GM21737 (cell line): ENCODE measurements at regions not wholly inside any gene's neighbourhood (a gene's known extent, or its start where the extent isn't known, plus 50 kb on each side); places are given as distances from the start of the nearest gene placed in this dataset.
A peak's percentile ranks its signal among the peaks of the same experiment; 100 is the strongest.
"Not testable (repeated sequence)": the region's sequence is repeated elsewhere in the genome, so short reads cannot be mapped to it uniquely, and the experiment has no call there.

Experiments
- ATAC-seq: cut with Tn5 transposase; IDR thresholded peaks from one replicate; pipeline ENCODE4 v1.9.1; 2021; ENCODE audit warnings: mild to moderate bottlenecking, moderate library complexity; ENCODE audit not compliant: unreplicated experiment

DNA sequence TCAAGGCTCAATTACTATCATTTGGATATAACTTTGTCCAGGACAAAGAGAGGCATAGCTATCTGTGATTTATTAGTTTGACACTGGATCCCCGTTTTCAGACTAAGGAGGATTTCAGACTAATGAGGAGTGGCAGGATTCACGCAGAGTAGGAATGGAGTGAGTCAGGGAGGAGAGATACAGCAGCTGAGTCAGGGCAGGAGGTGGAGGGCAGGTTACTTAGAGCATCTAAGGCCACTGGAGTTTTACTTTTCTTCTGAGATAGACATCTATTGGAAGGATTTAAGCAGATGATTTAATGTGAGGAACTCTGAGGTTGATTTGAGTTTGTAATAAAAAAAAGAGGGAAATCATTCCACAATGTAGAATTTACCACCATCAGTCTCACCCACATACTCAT, 110.6 kb downstream of the RPIA start:
- ATAC-seq = not testable (repeated sequence)

GRCh38 chr2:88807237-88807962, 115.9 kb downstream of the RPIA start:
- no peak for ATAC-seq

DNA sequence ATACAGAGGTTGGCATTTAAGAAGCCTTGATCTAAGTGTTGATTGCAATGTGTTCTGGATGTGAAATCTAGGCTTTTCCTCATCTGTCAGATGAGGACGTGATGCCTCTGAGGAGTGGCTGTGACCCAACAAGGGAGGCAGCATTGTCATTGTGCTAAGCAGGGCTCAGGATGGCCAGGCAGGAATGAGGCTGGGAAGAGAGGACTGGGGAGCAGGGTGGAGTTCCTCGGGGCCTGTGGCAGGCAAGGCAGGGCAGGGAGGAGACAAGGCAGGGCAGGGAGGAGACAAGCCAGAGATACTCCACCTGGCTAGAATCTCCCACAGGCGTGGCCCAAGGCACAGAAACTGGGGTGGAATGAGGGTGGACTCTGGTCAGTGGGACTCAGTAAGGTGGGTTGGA, 116.6 kb downstream of the RPIA start:
- ATAC-seq = no peak

DNA sequence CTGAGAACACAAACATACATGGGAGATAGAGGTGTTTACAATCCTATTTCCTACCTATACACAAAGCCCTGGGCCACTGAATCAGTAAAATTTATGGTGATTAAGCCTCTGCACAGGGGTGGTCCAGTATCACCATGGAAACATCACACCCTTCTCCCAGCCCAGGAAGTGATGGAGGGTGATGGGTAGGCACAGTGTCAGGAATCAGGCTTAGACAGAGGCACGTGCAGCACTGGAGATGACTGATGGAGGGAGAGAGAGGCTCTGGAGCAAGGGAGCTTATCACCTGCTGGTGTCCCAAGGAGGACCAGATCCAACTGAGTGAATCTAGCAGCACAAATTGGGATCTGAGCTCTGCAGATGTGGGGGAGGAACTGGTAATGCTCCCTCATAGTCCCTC, 117.2 kb downstream of the RPIA start:
- no peak for ATAC-seq

DNA sequence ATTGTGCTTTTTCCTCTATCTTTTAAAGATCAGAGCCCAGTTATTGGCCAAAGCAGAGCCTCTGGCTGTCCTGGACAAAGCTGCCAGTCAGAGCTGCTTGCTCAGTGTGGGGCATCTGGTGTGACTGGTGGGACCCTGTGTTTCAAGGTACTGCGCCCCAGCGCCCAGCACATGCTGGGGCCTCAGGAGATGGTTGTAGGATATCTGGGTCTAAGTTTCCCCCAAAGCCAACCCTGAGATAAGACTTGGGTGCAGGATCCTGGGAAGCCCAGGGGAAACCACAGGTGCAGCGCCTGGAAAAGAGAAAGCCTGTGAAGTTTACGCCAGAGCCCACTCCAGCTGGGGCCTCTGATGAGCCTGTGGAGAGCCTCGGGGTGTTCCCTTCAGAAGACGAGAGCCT, 117.7 kb downstream of the RPIA start:
- no peak for ATAC-seq

- peak; percentile 65 for ATAC-seq
These were observed 118.5 kb downstream of the RPIA start for GRCh38 chr2:88810017-88810416.

- no peak for ATAC-seq
These were observed 119.0 kb downstream of the RPIA start for GRCh38 chr2:88810488-88810887.

DNA sequence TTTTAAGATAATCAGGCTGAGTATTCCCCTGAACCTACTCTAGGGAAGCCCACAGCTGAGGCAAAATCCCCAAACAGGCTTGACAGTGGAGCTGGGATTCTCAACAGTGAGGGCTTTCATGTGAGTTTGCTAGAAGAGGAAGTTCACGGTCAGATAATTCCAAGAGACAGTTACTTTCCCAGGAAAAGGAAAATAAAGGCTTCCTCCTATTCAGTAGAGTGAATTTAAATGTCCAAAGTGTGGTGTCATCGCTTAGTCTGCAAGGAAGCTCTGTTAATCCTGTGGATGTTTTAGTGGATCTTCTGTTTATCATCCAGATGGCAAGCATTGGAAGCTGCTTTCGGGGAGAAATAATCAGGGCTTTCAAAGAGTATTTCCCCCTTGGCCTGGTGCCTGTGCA, 119.8 kb downstream of the RPIA start:
- ATAC-seq = no peak

GRCh38 chr2:88811681-88812080, 120.2 kb downstream of the RPIA start:
- ATAC-seq = no peak

DNA sequence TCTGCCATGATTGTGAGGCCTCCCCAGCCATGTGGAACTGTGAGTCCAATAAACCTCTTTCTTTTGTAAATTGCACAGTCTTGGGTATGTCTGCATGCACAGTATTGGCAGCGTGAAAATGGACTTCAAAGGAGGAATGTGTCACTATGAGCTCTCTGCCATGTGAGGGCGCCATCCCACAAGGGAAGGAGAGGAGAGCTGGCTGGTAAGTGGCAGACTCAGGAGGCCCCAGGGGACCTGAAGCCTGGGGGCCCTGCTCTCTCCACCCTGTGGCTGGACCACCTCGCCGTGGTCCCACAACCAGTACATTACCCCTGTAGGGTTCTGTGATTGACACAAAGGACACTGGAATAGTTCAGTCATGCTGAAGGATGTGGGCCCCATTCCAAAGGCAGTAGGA, 122.1 kb downstream of the RPIA start:
- ATAC-seq = no peak

DNA sequence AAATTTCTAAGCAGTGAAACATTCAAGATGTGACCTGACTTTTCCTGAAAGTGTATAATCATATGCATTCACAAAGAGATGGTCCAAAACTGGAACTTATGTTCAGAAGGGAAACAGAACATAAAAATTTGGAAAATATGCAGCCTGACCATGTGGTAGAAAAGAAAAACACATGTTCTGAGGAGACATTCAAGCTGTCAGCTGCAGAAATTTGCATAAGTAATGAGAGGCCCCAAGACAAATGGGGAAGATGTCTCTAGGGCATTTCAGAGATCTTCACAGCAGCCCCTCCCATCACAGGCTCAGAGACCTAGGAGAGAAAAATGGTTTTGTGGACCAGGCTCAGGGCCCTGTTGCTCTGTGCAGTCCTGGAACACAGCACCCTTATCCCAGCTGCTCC, 123.8 kb downstream of the RPIA start:
- no peak for ATAC-seq

DNA sequence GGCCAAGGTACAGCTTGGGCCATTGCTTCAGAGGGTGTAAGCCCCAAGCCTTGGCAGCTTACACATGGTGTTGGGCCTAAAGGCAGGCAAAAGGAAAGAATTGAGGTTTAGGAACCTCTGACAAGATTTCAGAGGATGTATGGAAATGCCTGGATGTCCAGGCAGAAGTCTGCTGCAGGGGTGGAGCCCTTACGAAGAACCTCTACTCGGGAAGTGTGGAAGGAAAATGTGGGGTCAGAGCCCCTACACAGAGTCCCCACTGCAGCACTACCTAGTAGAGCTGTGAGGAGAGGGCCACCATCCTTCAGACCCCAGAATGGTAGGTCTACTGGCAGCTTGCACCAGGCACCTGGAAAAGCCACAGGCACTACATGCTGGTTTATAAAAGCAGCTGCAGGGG, 124.2 kb downstream of the RPIA start:
- ATAC-seq = no peak

DNA sequence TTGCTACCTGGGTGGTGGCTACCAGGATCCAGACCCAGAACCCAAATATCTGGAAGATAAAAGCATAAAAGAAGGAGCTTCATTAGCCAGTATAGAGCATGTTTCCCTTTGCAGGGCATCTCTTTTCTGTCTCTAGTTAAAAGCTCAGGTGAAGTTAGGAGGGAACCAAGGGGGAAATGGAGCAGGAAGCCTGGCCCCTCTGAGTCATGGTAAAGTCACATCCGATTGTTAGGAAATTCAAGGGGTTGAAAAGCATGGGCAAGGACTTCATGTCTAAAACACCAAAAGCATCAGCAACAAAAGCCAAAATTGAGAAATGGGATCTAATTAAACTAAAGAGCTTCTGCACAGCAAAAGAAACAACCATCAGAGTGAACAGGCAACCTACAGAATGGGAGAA, 126.9 kb downstream of the RPIA start:
- no peak for ATAC-seq

DNA sequence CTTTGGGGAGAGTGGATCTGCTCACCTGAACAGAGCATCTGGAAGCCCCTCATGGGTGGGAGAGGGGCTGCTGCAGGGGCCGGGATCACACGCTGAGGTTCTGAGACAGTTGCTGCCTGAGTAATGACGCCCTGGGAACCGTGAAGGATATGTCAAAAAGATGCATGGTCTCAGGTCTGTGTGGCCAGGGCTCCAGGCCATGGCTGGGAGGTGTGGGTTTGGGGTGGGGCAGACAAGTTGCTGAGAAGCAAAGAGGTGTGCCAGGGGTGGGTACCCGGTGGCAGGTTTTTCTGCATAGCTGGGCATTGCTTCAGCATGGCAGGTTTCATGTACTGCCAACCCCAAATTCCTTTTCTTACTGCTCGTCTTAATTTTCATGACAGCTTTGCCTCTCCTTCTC, 133.5 kb downstream of the RPIA start:
- no peak for ATAC-seq

DNA sequence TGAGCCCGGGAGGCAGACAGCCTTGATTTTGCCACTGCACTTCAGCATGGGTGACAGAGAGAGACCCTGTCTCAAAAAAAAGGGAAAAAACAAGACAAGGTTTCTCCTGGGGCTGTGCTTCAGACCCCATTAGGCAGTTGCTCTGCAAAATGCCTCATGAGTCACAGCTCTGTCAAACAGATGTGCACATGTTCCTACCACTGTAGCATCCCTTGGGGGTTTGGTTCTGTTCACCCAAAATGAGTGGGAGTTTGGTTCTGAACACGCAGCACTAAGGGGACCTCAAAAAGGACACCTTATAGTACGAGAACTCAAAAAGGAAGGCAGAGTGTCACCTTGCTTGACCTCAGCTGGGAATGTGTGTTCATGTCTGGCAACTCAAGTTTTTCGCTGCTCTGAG, 134.9 kb downstream of the RPIA start:
- ATAC-seq = no peak

- no peak for ATAC-seq
These were observed 136.3 kb downstream of the RPIA start for GRCh38 chr2:88827821-88828220.

DNA sequence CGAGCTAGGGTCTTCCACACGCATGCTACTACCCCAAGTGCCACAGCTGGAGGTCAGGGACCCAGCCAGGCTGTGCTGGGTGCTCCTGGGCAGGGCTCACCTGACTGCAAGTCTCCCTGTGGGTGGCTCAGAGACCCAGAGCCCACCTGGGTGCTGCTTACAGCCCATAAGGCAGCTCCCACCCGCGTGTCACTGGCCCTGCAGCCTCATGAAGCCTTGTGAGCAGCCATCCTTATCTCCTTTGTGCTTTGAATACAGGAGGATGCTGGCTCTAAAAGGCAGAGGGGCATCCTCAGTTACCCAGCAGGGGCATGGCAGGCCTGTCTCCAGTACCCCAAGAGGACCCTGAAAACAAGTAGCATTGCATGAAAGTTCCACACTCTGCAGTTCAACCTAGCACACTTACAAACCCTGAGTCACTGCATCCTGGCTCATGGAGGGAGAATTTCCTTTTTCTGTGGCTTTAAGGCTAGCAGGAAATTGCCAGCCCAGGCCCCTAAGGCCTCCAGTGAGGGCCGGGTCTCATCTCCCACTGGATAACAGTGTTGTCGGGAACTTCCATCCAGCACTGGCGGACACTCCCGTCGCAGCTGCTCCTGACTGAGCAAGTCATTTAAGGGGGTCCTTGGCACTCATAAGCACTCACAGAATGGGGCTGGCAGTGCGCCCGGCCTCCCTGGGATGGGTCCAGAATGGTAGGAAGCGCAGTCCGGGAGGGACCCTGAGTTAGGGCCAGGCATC, 137.1 kb downstream of the RPIA start:
- ATAC-seq = no peak

- no peak for ATAC-seq
These were observed 138.4 kb downstream of the RPIA start for GRCh38 chr2:88829607-88830463.

GRCh38 chr2:88831071-88831791, 139.8 kb downstream of the RPIA start:
- ATAC-seq = no peak

DNA sequence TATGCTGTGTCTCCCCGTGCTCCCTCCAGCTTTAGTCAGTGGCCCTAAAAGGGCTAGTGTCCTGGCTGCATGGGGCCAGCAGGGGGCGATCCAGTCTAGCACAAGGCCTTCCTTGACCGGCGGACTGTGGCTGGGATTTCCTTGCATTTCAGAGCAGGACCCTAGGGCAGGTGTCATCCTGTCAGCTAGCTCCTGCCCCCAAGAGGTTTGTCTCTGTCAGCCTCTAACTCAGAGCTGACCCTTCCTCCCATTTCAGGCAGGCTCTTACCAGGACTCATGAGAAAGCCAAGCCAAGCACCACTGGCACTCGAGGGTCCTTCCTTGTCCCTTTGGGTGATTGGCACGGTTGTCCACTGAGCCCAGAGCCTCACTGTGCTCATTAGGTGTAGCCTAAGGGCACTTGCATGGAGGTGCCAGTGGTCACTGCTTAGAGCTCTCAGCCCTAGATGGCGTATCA, 140.3 kb downstream of the RPIA start:
- peak; percentile 76 for ATAC-seq
